ENCODE measurements at regions not wholly inside any gene's neighbourhood (a gene's known extent, or its start where the extent isn't known, plus 50 kb on each side); places are given as distances from the start of the nearest gene placed in this dataset.

DNA sequence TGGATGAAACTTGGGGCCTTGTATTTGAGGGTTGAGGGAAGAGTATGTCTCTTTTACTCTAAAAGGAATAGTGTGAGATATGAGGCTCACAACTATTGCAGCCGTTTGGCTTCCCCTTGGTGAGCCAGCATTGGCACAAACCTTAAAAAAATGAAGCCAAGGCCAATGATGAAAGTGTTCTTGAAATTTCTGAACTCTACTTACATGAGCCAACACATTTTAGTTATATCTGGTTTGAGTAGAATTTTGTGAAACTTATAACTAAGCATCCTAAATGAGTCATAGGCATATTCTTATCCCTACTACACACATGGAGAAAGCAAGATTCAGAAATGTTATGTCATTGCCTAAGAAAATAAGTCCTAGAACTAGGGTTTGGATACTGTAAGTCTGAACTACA is 55.3 kb upstream of the ACSS3 start:
- TF ChIP-seq, protein P1, sequence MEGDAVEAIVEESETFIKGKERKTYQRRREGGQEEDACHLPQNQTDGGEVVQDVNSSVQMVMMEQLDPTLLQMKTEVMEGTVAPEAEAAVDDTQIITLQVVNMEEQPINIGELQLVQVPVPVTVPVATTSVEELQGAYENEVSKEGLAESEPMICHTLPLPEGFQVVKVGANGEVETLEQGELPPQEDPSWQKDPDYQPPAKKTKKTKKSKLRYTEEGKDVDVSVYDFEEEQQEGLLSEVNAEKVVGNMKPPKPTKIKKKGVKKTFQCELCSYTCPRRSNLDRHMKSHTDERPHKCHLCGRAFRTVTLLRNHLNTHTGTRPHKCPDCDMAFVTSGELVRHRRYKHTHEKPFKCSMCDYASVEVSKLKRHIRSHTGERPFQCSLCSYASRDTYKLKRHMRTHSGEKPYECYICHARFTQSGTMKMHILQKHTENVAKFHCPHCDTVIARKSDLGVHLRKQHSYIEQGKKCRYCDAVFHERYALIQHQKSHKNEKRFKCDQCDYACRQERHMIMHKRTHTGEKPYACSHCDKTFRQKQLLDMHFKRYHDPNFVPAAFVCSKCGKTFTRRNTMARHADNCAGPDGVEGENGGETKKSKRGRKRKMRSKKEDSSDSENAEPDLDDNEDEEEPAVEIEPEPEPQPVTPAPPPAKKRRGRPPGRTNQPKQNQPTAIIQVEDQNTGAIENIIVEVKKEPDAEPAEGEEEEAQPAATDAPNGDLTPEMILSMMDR (IDR thresholded peaks at IDR 0.05; ENCODE audit: low read length, missing control alignments) = no peak

DNA sequence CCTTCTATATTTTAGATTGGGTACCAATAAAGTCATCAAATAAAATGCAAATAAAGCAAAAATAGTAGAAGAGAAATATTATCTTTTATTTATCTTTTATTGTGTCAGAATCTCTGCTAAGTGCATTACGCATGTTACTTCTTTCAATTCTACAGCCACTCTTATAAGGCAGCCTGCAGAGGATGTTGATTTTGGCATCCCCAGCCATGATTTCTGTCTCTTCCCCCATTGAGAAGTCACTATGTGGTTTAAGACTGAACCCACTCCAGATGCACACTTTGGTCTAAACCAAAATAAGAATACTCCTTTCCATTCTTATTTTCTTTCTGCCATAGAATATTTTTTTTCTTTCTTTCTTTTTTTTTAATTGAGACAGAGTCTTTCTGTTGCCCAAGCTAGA is 56.0 kb upstream of the ACSS3 start:
- no peak overlapping the region for H3K4me3 ChIP-seq (replicated peaks; ENCODE audit: low read depth, low read length)
- TF ChIP-seq, protein P1 (IDR thresholded peaks at IDR 0.05; ENCODE audit: low read length, missing control alignments) = no peak
- DNase-seq (ENCODE audit: low read depth) = peak; percentile 3

More for the DNA sequence above, 55.3 kb upstream of the ACSS3 start:
- no peak overlapping the region for H3K4me3 ChIP-seq (replicated peaks; ENCODE audit: low read depth, low read length)
- peak; percentile 7 for DNase-seq (ENCODE audit: low read depth)

DNA sequence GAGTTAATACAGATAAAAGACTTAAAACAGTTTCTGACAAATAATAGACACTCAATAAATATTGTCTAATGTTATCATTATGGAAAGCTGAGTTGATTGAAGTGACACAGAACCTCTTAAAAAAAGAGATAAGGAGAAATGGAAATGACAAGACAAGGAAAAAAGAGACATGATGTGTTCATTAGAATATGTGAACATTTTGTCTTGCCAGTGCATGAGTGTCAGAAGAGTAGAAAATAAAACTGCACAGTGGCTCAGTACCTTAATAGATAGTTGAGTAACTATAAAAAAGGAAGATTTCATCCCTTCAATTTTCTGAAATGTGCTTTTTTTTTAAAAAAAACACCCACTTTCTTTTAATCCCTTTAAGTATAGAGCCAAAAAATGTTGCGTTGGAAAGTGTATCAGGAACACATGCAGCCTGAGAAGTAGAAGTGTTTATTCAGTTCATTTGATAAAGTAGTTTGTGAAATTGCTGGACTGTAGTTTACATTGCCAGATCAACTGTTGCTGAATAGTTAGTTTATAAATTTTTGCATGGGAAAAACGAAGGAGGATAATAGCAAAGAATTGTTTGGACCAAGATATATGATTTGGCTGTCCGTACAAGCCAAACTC is 56.6 kb upstream of the ACSS3 start:
- TF ChIP-seq, protein P1 (IDR thresholded peaks at IDR 0.05; ENCODE audit: low read length, missing control alignments) = no peak
- no peak overlapping the region for H3K4me3 ChIP-seq (replicated peaks; ENCODE audit: low read depth, low read length)
- DNase-seq (ENCODE audit: low read depth) = no peak

DNA sequence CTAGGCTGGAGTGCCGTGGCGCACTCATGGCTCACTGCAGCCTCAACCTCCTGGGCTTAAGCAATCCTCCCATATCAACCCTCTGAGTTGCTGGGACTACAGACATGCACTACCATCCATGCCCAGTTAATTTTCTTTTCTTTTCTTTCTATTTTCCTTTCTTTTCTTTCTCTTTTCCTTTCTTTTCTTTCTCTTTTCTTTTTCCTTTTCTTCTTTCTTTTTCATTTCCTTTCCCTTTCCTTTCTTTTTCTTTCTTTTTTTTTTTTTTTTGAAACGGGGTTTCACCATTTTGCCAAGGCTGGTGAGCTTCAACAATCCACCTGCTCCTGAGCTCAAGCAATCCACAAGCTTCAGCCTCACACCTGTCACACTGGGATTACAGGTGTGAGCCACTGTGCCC is 60.1 kb upstream of the ACSS3 start:
- TF ChIP-seq, protein P1 (IDR thresholded peaks at IDR 0.05; ENCODE audit: low read length, missing control alignments) = no peak
- no peak overlapping the region for H3K4me3 ChIP-seq (replicated peaks; ENCODE audit: low read depth, low read length)
- no peak for DNase-seq (ENCODE audit: low read depth)

DNA sequence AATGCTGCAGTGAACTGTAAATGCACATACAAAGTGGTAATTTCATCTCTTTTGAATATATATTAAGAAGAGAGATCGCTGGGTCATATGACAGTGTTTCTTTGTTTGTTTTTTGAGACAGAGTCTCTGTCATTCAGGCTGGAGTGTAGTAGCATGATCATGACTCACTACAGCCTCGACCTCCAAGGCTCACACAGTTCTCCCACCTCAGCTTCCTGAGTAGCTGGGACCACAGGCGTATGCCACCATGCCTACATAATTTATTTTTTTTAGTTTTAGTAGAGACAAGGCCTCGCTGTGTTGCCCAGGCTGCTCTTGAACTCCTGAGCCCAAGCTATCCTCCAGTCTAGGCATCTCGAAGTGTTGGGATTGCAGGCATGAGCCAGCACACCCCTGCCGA is 62.4 kb upstream of the ACSS3 start:
- TF ChIP-seq, protein P1 (IDR thresholded peaks at IDR 0.05; ENCODE audit: low read length, missing control alignments) = no peak
- H3K4me3 ChIP-seq (replicated peaks; ENCODE audit: low read depth, low read length) = no peak overlapping the region
- no peak for DNase-seq (ENCODE audit: low read depth)

DNA sequence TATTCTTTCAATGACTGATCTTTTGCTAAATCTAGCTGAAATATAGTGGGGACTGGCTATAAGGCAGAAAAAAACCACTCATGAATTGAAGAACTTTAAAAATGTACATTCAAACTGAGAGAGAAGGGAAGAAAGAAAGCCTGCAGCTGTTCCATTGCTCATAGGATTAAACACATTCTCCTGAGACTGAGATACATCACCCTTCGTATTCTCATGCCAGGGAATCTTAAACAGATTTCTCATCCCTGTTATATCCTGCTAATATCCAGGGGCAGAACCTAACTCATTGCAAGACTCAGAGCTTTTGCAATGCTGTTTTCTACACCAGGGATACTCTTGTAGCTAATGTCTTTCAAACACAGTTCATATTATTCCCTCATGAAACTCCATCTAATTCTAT is 67.2 kb upstream of the ACSS3 start:
- no peak overlapping the region for H3K4me3 ChIP-seq (replicated peaks; ENCODE audit: low read depth, low read length)
- DNase-seq (ENCODE audit: low read depth) = no peak
- TF ChIP-seq, protein P1 (IDR thresholded peaks at IDR 0.05; ENCODE audit: low read length, missing control alignments) = no peak

DNA sequence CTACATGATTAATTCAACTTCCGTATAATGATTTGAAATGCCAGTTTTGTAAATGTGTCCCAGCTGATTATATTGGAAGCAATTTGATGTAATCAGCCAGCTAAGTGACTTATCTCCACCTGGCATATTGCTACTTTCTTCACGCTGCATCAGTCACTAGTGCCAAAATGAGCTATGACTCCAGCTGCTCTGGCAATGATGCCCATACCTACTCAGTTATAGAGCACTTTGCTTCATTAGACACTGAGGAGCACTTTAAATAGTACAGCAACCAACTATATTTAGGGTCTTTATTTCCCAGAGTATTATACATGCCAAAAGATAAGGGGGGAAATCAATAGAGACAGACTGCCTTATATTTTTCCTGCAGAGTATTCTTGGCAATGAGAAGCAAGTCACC is 67.9 kb upstream of the LIN7A start:
- H3K4me3 ChIP-seq (replicated peaks; ENCODE audit: low read depth, low read length) = no peak overlapping the region
- DNase-seq (ENCODE audit: low read depth) = no peak
- TF ChIP-seq, protein P1 (IDR thresholded peaks at IDR 0.05; ENCODE audit: low read length, missing control alignments) = no peak

All from fibroblast of pulmonary artery (primary cell).